ENCODE measurements at regions not wholly inside any gene's neighbourhood (a gene's known extent, or its start where the extent isn't known, plus 50 kb on each side); places are given as distances from the start of the nearest gene placed in this dataset.
A peak's percentile ranks its signal among the peaks of the same experiment; 100 is the strongest.

- no peak overlapping the region for H3K4me3 ChIP-seq (replicated peaks in 1 of 3)
- TF ChIP-seq CTCF (IDR thresholded peaks at IDR 0.05) (no peak), POLR2A (IDR thresholded peaks at IDR 0.05) (no peak)
- H3K27ac ChIP-seq = no peak overlapping the region
- 96 to 97% methylated on average over 7 to 12 of the region's 12 CpGs for WGBS, 2 donors
- H3K9me3 ChIP-seq = no peaks in the 10 kb centered on the region
- H3K4me1 ChIP-seq = peaks cover 4 to 19% of the 10 kb centered on the region in 2 donors
- no peak for DNase-seq
- intact Hi-C loops (cut with DNase I) = no loop called here
- no peaks in the 10 kb centered on the region for H3K36me3 ChIP-seq
- no peaks in the 10 kb centered on the region for H3K27me3 ChIP-seq
Observed at GRCh38 chr16:85187886-85188285, 75.6 kb upstream of the CIBAR2 start.

- no peaks in the 10 kb centered on the region for H3K9me3 ChIP-seq
- no peak overlapping the region for H3K27ac ChIP-seq
- WGBS, 2 donors = 47 to 56% methylated on average over 3 of the region's 3 CpGs
- DNase-seq = peak; percentile 59 to 67
- peaks cover 4 to 20% of the 10 kb centered on the region in 2 donors for H3K4me1 ChIP-seq
- intact Hi-C loops (cut with DNase I) = no loop called here
- TF ChIP-seq CTCF (IDR thresholded peaks at IDR 0.05) (no peak), POLR2A (IDR thresholded peaks at IDR 0.05) (no peak)
- no peaks in the 10 kb centered on the region for H3K36me3 ChIP-seq
- no peak overlapping the region for H3K4me3 ChIP-seq (replicated peaks in 1 of 3)
- H3K27me3 ChIP-seq = no peaks in the 10 kb centered on the region
Observed at GRCh38 chr16:85188822-85189672, 76.8 kb upstream of the CIBAR2 start.

GRCh38 chr16:85190572-85190971 lies 78.3 kb upstream of the CIBAR2 start:
- no peaks in the 10 kb centered on the region for H3K27me3 ChIP-seq
- no peak overlapping the region for H3K27ac ChIP-seq
- no peak overlapping the region for H3K4me3 ChIP-seq (replicated peaks in 1 of 3)
- intact Hi-C loops (cut with DNase I) = no loop called here
- H3K9me3 ChIP-seq = no peaks in the 10 kb centered on the region
- H3K4me1 ChIP-seq = peaks cover 4 to 20% of the 10 kb centered on the region in 2 donors
- DNase-seq = no peak
- no peaks in the 10 kb centered on the region for H3K36me3 ChIP-seq
- TF ChIP-seq POLR2A (IDR thresholded peaks at IDR 0.05) (no peak), CTCF (IDR thresholded peaks at IDR 0.05) (no peak)
- WGBS, 2 donors = 91 to 92% methylated on average over 2 of the region's 2 CpGs

- no peak for TF ChIP-seq POLR2A (IDR thresholded peaks at IDR 0.05)
- no peak for TF ChIP-seq CTCF (IDR thresholded peaks at IDR 0.05)
- Histone ChIP-seq H3K27me3 (no peaks in the 10 kb centered on the region), H3K9me3 (no peaks in the 10 kb centered on the region), H3K36me3 (no peaks in the 10 kb centered on the region), H3K4me1 (peaks cover 8 to 20% of the 10 kb centered on the region in 2 donors), H3K4me3 (replicated peaks in 1 of 3) (no peak overlapping the region), H3K27ac (no peak overlapping the region)
- intact Hi-C loops (cut with DNase I) = no loop called here
- WGBS, 2 donors = 91 to 92% methylated on average over 19 of the region's 19 CpGs
- DNase-seq = no peak
Observed at GRCh38 chr16:85191341-85191965, 79.2 kb upstream of the CIBAR2 start.

Measured in thyroid gland (tissue), 4 donors.